SKM-1 treated with dmso at 0.1 percent for 144 hours (cell line): ENCODE measurements at regions not wholly inside any gene's neighbourhood (a gene's known extent, or its start where the extent isn't known, plus 50 kb on each side); places are given as distances from the start of the nearest gene placed in this dataset.

Source experiments
- DNase-seq: peaks from one replicate; lab custom pipeline; 2025; ENCODE audit not compliant: unreplicated experiment; lab: John Stamatoyannopoulos, UW

GRCh38 chr1:221336126-221336525, 405.8 kb downstream of the DUSP10 start:
- no peak for DNase-seq

- DNase-seq = no peak
Measured at GRCh38 chr1:221337106-221337505, 404.8 kb downstream of the DUSP10 start.

- no peak for DNase-seq
Measured at GRCh38 chr1:221343136-221343535, 398.8 kb downstream of the DUSP10 start.

- no peak for DNase-seq
Measured at GRCh38 chr1:221343607-221344006, 398.3 kb downstream of the DUSP10 start.

GRCh38 chr1:221344693-221345092, 397.2 kb downstream of the DUSP10 start:
- DNase-seq = no peak

- DNase-seq = no peak
Measured at GRCh38 chr1:221347706-221348105, 394.2 kb downstream of the DUSP10 start.

- DNase-seq = no peak
Measured at GRCh38 chr1:221350091-221350490, 391.8 kb downstream of the DUSP10 start.

- DNase-seq = no peak
Measured at GRCh38 chr1:221356693-221357092, 385.2 kb downstream of the DUSP10 start.

GRCh38 chr1:221363039-221363438, 378.9 kb downstream of the DUSP10 start:
- no peak for DNase-seq

GRCh38 chr1:221366495-221367110, 375.3 kb downstream of the DUSP10 start:
- DNase-seq = no peak

GRCh38 chr1:221371705-221372104, 370.2 kb downstream of the DUSP10 start:
- no peak for DNase-seq

GRCh38 chr1:221373795-221374194, 368.1 kb downstream of the DUSP10 start:
- no peak for DNase-seq

GRCh38 chr1:221376286-221376685, 365.6 kb downstream of the DUSP10 start:
- DNase-seq = no peak

- no peak for DNase-seq
Measured at GRCh38 chr1:221381910-221382623, 359.8 kb downstream of the DUSP10 start.

GRCh38 chr1:221392453-221392852, 349.4 kb downstream of the DUSP10 start:
- DNase-seq = no peak

GRCh38 chr1:221394011-221394544, 347.8 kb downstream of the DUSP10 start:
- DNase-seq = no peak

GRCh38 chr1:221396526-221396925, 345.4 kb downstream of the DUSP10 start:
- DNase-seq = no peak

GRCh38 chr1:221397141-221397540, 344.7 kb downstream of the DUSP10 start:
- DNase-seq = no peak

GRCh38 chr1:221397606-221398005, 344.3 kb downstream of the DUSP10 start:
- DNase-seq = no peak

- no peak for DNase-seq
Measured at GRCh38 chr1:221405146-221405545, 336.7 kb downstream of the DUSP10 start.

GRCh38 chr1:221408117-221408803, 333.6 kb downstream of the DUSP10 start:
- DNase-seq = no peak

GRCh38 chr1:221411283-221411682, 330.6 kb downstream of the DUSP10 start:
- no peak for DNase-seq
